ENCODE measurements at regions not wholly inside any gene's neighbourhood (a gene's known extent, or its start where the extent isn't known, plus 50 kb on each side); places are given as distances from the start of the nearest gene placed in this dataset.

DNA sequence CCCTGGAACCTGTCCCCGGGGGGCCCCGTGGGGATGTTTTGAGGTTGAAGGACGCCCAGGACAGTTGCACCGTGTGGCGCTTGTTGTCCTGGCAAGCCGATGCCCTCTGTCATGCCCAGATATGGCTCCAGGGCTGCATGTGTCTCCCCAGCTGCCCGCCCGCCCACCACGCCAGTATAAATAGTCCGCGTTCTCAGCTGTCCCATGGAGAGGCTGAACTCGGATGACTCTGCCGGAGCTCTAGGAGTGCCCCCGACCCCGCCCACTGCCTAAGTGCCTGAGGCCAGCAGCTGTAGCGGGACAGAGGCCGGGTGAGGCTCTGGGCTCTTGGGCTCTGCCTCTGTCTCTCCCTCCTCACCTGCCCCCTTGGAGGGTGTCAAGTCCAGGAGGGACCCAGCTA lies 83.0 kb upstream of the GATA5 start:
- Histone ChIP-seq H3K9me3 (no peaks in the 10 kb centered on the region), H3K36me3 (no peaks in the 10 kb centered on the region), H3K4me3 (no peak overlapping the region), H3K4me1 (peaks cover 0 to 14% (median 0%) of the 10 kb centered on the region in 6 donors), H3K27ac (no peak overlapping the region), H3K27me3 (replicated peaks in 1 of 7) (peaks cover 0 to 100% (median 49%) of the 10 kb centered on the region in 7 donors)
- DNase-seq, result no peak
- no peak for TF ChIP-seq POLR2AphosphoS5 (IDR thresholded peaks at IDR 0.05)
- TF ChIP-seq, protein P1, sequence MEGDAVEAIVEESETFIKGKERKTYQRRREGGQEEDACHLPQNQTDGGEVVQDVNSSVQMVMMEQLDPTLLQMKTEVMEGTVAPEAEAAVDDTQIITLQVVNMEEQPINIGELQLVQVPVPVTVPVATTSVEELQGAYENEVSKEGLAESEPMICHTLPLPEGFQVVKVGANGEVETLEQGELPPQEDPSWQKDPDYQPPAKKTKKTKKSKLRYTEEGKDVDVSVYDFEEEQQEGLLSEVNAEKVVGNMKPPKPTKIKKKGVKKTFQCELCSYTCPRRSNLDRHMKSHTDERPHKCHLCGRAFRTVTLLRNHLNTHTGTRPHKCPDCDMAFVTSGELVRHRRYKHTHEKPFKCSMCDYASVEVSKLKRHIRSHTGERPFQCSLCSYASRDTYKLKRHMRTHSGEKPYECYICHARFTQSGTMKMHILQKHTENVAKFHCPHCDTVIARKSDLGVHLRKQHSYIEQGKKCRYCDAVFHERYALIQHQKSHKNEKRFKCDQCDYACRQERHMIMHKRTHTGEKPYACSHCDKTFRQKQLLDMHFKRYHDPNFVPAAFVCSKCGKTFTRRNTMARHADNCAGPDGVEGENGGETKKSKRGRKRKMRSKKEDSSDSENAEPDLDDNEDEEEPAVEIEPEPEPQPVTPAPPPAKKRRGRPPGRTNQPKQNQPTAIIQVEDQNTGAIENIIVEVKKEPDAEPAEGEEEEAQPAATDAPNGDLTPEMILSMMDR (IDR thresholded peaks at IDR 0.05 in 8 of 11, conservative IDR thresholded peaks at IDR 0.05 in 3 of 11), result no peak
- TF ChIP-seq POLR2A (IDR thresholded peaks at IDR 0.05), result no peak
- intact Hi-C loops (cut with DNase I; ENCODE audit: low total_unique reads), result no loop called here
- WGBS, 5 donors, result 80 to 89% (median 83%) methylated on average over 13 to 17 of the region's 17 CpGs

DNA sequence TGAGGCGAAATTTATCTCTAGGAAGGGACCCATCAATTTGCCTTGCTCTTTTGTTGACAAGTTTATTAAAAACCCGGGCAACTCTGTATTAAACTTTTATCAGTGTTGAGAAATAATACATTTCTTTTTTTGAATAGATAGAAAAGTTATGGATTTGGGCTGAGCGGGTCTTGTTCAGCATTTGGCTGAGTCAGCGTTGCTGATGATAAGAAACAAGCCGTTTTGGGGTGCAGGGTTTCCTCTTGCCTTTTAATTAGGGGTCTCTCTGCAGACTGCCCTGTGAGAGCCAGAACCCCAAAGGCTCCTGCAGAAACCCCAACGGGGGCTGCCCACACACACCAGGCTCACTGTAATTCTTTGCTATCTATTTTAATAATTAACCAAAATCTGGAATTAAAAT lies 82.1 kb upstream of the SLCO4A1 start:
- no peak overlapping the region for H3K4me3 ChIP-seq
- no peak overlapping the region for H3K27ac ChIP-seq
- DNase-seq, result no peak
- H3K4me1 ChIP-seq, result peaks cover 0 to 14% (median 0%) of the 10 kb centered on the region in 6 donors
- WGBS, 5 donors, result 50 to 75% (median 58%) methylated on average over 6 of the region's 6 CpGs
- H3K36me3 ChIP-seq, result no peaks in the 10 kb centered on the region
- intact Hi-C loops (cut with DNase I; ENCODE audit: low total_unique reads), result no loop called here
- peaks cover 0 to 93% (median 45%) of the 10 kb centered on the region in 7 donors for H3K27me3 ChIP-seq (replicated peaks in 1 of 7)
- H3K9me3 ChIP-seq, result no peaks in the 10 kb centered on the region
- TF ChIP-seq, protein P1 (IDR thresholded peaks at IDR 0.05 in 8 of 11, conservative IDR thresholded peaks at IDR 0.05 in 3 of 11), result no peak
- TF ChIP-seq POLR2AphosphoS5 (IDR thresholded peaks at IDR 0.05) (no peak), POLR2A (IDR thresholded peaks at IDR 0.05) (no peak)

DNA sequence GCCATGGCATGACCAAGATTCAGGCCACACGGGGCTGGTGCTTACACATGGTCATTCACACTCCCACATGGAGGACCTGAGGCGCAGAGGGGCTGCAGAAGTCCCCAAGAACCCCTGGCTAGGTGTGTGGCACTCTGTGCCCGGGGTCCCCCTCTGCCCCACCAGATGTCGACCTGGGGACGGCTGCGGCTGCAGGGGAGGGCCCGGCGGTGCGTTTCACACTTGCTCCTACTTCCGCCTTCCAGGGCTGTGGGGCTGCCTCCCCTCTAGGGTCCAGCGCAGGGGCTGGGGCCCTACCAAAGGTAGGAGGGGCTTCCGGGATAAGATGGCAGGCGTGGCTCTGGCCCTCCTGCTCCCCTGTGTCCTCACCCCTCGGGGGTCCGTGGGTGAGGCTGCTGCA lies 81.1 kb upstream of the SLCO4A1 start:
- peaks cover 0 to 91% (median 37%) of the 10 kb centered on the region in 7 donors for H3K27me3 ChIP-seq (replicated peaks in 1 of 7)
- DNase-seq, result no peak
- no peaks in the 10 kb centered on the region for H3K9me3 ChIP-seq
- TF ChIP-seq, protein P1 (IDR thresholded peaks at IDR 0.05 in 8 of 11, conservative IDR thresholded peaks at IDR 0.05 in 3 of 11), result no peak
- TF ChIP-seq POLR2AphosphoS5 (IDR thresholded peaks at IDR 0.05) (no peak), POLR2A (IDR thresholded peaks at IDR 0.05) (no peak)
- H3K36me3 ChIP-seq, result no peaks in the 10 kb centered on the region
- H3K27ac ChIP-seq, result no peak overlapping the region
- 18 to 46% (median 25%) methylated on average over 12 to 15 of the region's 15 CpGs for WGBS, 5 donors
- peaks cover 0 to 14% (median 0%) of the 10 kb centered on the region in 6 donors for H3K4me1 ChIP-seq
- peak overlapping the region in 1 of 8 donors; percentile 37 for H3K4me3 ChIP-seq
- intact Hi-C loops (cut with DNase I; ENCODE audit: low total_unique reads), result no loop called here

DNA sequence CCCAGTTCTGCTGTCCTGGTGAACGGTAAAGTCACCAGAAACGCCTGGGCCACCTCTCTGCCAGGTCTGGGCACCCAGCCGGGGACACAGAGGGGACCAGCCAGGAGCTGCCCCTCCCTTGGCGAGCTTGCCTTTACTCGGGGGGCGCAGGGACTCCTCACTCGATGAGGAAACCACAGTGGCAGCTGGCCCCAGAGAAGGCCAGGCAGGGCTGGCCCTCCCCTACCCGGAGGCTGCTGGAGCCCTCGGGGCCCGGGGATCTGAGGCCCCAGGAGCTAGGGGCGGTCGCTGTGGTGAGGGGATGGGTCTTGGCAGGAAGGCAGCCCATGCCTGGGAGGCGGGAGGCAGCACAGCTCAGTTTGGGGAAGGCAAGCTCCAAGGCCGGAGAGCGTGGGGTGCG lies 80.4 kb upstream of the SLCO4A1 start:
- WGBS, 5 donors, result 17 to 31% (median 23%) methylated on average over 8 to 16 of the region's 16 CpGs
- no peaks in the 10 kb centered on the region for H3K36me3 ChIP-seq
- H3K27ac ChIP-seq, result no peak overlapping the region
- DNase-seq, result no peak
- H3K9me3 ChIP-seq, result no peaks in the 10 kb centered on the region
- TF ChIP-seq, protein P1 (IDR thresholded peaks at IDR 0.05 in 8 of 11, conservative IDR thresholded peaks at IDR 0.05 in 3 of 11), result no peak
- TF ChIP-seq POLR2AphosphoS5 (IDR thresholded peaks at IDR 0.05), result no peak
- TF ChIP-seq POLR2A (IDR thresholded peaks at IDR 0.05), result no peak
- peaks cover 0 to 91% (median 33%) of the 10 kb centered on the region in 7 donors for H3K27me3 ChIP-seq (replicated peaks in 1 of 7)
- intact Hi-C loops (cut with DNase I; ENCODE audit: low total_unique reads), result no loop called here
- no peak overlapping the region for H3K4me3 ChIP-seq
- H3K4me1 ChIP-seq, result peaks cover 0 to 14% (median 0%) of the 10 kb centered on the region in 6 donors

Measured in spleen (tissue), 11 donors.